ENCODE measurements at regions not wholly inside any gene's neighbourhood (a gene's known extent, or its start where the extent isn't known, plus 50 kb on each side); places are given as distances from the start of the nearest gene placed in this dataset.

DNA sequence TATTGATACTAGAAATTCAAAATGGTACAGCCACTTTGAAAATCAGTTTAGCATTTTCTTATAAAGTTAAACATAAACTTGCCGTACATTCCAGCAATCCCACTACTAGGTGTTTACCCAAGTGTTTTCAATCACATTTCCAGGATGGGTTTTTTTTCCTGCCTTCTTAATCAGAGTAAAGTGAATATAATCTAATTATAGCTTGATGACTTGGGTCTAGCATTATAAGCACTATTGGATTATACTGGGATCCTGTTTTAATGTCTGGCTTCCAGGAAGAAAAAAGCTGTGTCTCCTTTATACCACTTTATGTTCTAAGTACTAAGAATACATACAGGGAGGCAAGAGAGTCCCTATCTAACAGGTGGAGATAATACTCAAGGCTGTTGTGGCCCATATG, 103.3 kb upstream of the KLHL13 start:
- Histone ChIP-seq H2BK5ac (ENCODE audit: low read depth, low read length, poor library complexity, severe bottlenecking) (no peak overlapping the region), H3K14ac (replicated peaks; ENCODE audit: low read depth, low read length) (no peak overlapping the region), H3K4ac (ENCODE audit: low read depth, low read length) (no peak overlapping the region), H3K27ac (ENCODE audit: insufficient read depth, low read length) (no peak overlapping the region), H3K23ac (ENCODE audit: low read depth, low read length) (no peak overlapping the region), H3K18ac (ENCODE audit: low read depth, low read length) (no peak overlapping the region), H3K4me1 (ENCODE audit: control insufficient read depth, insufficient read depth, low read length) (no peaks in the 10 kb centered on the region), H4K20me1 (ENCODE audit: insufficient read depth, low read length) (no peaks in the 10 kb centered on the region), H3K4me2 (ENCODE audit: low read depth, low read length) (no peak overlapping the region), H2AK9ac (replicated peaks; ENCODE audit: low read depth, low read length, poor library complexity) (no peak overlapping the region), H4K8ac (ENCODE audit: low read depth in 2 of 2, low read length in 2 of 2) (no peak overlapping the region), H2BK20ac (ENCODE audit: low read depth, low read length) (no peak overlapping the region), H3K79me1 (ENCODE audit: low read depth in 1 of 2, low read length in 2 of 2) (no peaks in the 10 kb centered on the region), H2AFZ (replicated peaks; ENCODE audit: low read length, poor library complexity) (no peak overlapping the region), H3K36me3 (ENCODE audit: control insufficient read depth, insufficient read depth, low read length) (no peaks in the 10 kb centered on the region), H3K9ac (ENCODE audit: low read depth, low read length) (no peak overlapping the region), H2BK15ac (ENCODE audit: low read depth, low read length) (no peak overlapping the region), H2BK120ac (ENCODE audit: low read depth, low read length) (no peak overlapping the region), H3K9me1 (ENCODE audit: insufficient read depth, low read length) (no peaks in the 10 kb centered on the region), H2AK5ac (ENCODE audit: low read depth, low read length) (no peak overlapping the region), H4K5ac (ENCODE audit: low read depth, low read length) (no peak overlapping the region), H4K91ac (ENCODE audit: insufficient read depth, low read depth, low read length) (no peak overlapping the region), H3K56ac (ENCODE audit: extremely low read depth, insufficient read depth, low read length) (no peak overlapping the region), H3K4me3 (ENCODE audit: insufficient read depth, low read depth, low read length) (no peak overlapping the region), H3K9me3 (ENCODE audit: control insufficient read depth, insufficient read depth, low read length) (no peaks in the 10 kb centered on the region), H3K27me3 (ENCODE audit: control insufficient read depth, insufficient read depth, low read length) (no peaks in the 10 kb centered on the region; the same call in none of the 2 replicates)
- BruUV-seq (replicated peaks): no TSS peak
- dilution Hi-C loops (cut with HindIII; ENCODE audit: low sequenced_read_pairs, unreplicated experiment) (no loop called here), intact Hi-C loops (cut with micrococcal nuclease) (loop anchor here (10.0 kb wide), 1 partner anchor 105 kb away; the partner anchor contains the start of gene KLHL13), in situ Hi-C loops (cut with MboI; ENCODE audit: low sequenced_read_pairs) (no loop called here)
- TF ChIP-seq MXI1 (IDR thresholded peaks at IDR 0.05; ENCODE audit: borderline replicate concordance, low read depth, low read length): no peak
- TF ChIP-seq USF2 (IDR thresholded peaks at IDR 0.05; ENCODE audit: low read depth, low read length): no peak
- TF ChIP-seq RFX5 (IDR thresholded peaks at IDR 0.05; ENCODE audit: low read depth, low read length): no peak
- TF ChIP-seq FOS (IDR thresholded peaks at IDR 0.05; ENCODE audit: low read depth, low read length): no peak
- no peak for TF ChIP-seq MAFK (IDR thresholded peaks at IDR 0.05; ENCODE audit: low read depth, low read length)
- no peak for TF ChIP-seq CEBPB (IDR thresholded peaks at IDR 0.05; ENCODE audit: low read depth, low read length)
- TF ChIP-seq CTCF (conservative IDR thresholded peaks at IDR 0.05; ENCODE audit: low read depth, low read length): no peak
- no peak for TF ChIP-seq RCOR1 (IDR thresholded peaks at IDR 0.05; ENCODE audit: insufficient replicate concordance, low read length)
- TF ChIP-seq RAD21 (IDR thresholded peaks at IDR 0.05; ENCODE audit: low read length): no peak
- no peak for TF ChIP-seq POLR2A (IDR thresholded peaks at IDR 0.05; ENCODE audit: low read depth, low read length)
- no peak for TF ChIP-seq SMC3 (IDR thresholded peaks at IDR 0.05; ENCODE audit: low read depth, low read length)
- no peak for TF ChIP-seq ELK1 (IDR thresholded peaks at IDR 0.05; ENCODE audit: borderline replicate concordance, low read depth, low read length)
- no peak for TF ChIP-seq MAZ (IDR thresholded peaks at IDR 0.05; ENCODE audit: borderline replicate concordance, low read depth, low read length)
- TF ChIP-seq CHD1 (IDR thresholded peaks at IDR 0.05; ENCODE audit: low read depth, low read length): no peak
- TF ChIP-seq NFE2L2 (IDR thresholded peaks at IDR 0.05; ENCODE audit: low read depth, low read length): no peak
- no peak for TF ChIP-seq BHLHE40 (IDR thresholded peaks at IDR 0.05; ENCODE audit: low read depth, low read length)
- ChIA-PET CTCF (no interaction called here), POLR2A (ENCODE audit: unreplicated experiment) (no interaction called here)
- no peak for DNase-seq
- no CpG with 5 or more reads among the region's 1 CpG for WGBS, 2 experiments (ENCODE audit: extremely low coverage in 2 of 2, insufficient read length in 1 of 2)
- ATAC-seq (ENCODE audit: low read depth): no peak

Measured in IMR-90 (cell line).